Liver (tissue), 8 donors: ENCODE measurements at regions not wholly inside any gene's neighbourhood (a gene's known extent, or its start where the extent isn't known, plus 50 kb on each side); places are given as distances from the start of the nearest gene placed in this dataset.

Experiments used
- DNase-seq: peaks from one replicate; pipeline ENCODE4 v3.0.0-alpha.2; 2017; ENCODE audit warnings: low spot score
- H3K27ac ChIP-seq, 2 donors: one replicate each; pipeline ENCODE4 v1.7.0; 2013; ENCODE audit warnings: inconsistent platforms in 2 of 2, low read length in 2 of 2, control low read depth in 1 of 2, low read depth in 1 of 2, mild to moderate bottlenecking in 1 of 2
- H3K27me3 ChIP-seq, 4 donors: one replicate each; pipeline versions ENCODE4 v1.6.1 to v1.7.0; 2013; ENCODE audit warnings: low read length in 3 of 4, inconsistent platforms in 1 of 4, mild to moderate bottlenecking in 1 of 4, moderate library complexity in 1 of 4; ENCODE audit not compliant: control insufficient read depth in 4 of 4, insufficient read depth in 4 of 4
- H3K36me3 ChIP-seq, 4 donors: one replicate each; pipeline versions ENCODE4 v1.6.1 to v1.7.0; 2013; ENCODE audit warnings: low read length in 3 of 4, mild to moderate bottlenecking in 3 of 4, low read depth in 1 of 4, moderate library complexity in 1 of 4; ENCODE audit not compliant: control insufficient read depth in 4 of 4, insufficient read depth in 3 of 4
- H3K4me1 ChIP-seq, 4 donors: one replicate each; pipeline versions ENCODE4 v1.6.1 to v1.7.0; 2013; ENCODE audit warnings: low read length in 3 of 4, mild to moderate bottlenecking in 3 of 4, moderate library complexity in 1 of 4; ENCODE audit not compliant: control insufficient read depth in 4 of 4, insufficient read depth in 4 of 4
- H3K4me3 ChIP-seq, 3 donors: one replicate each; pipeline versions ENCODE4 v1.6.1 to v1.7.0; 2013; ENCODE audit warnings: low read length in 3 of 3, control low read depth in 1 of 3, low read depth in 1 of 3, mild to moderate bottlenecking in 1 of 3
- H3K9ac ChIP-seq, 2 donors: one replicate each; pipeline ENCODE4 v1.7.0; 2013; ENCODE audit warnings: low read length in 2 of 2, mild to moderate bottlenecking in 2 of 2, moderate library complexity in 2 of 2, control low read depth in 1 of 2, low read depth in 1 of 2
- H3K9me3 ChIP-seq, 4 donors: one replicate each; pipeline versions ENCODE4 v1.6.1 to v1.7.0; 2013; ENCODE audit warnings: low read length in 3 of 4; ENCODE audit not compliant: control insufficient read depth in 4 of 4
- EGR1 ChIP-seq, 2 donors: IDR thresholded peaks; 2 replicates each; pipeline ENCODE4 v1.6.1; 2016 to 2018; ENCODE audit warnings: antibody characterized with exemption in 2 of 2, low read depth in 2 of 2
- FOXA1 ChIP-seq: IDR thresholded peaks from 2 replicates; pipeline ENCODE4 v1.6.1; 2016; ENCODE audit warnings: antibody characterized with exemption
- FOXA2 ChIP-seq: IDR thresholded peaks from 2 replicates; pipeline ENCODE4 v1.6.1; 2016; ENCODE audit warnings: antibody characterized with exemption
- GABPA ChIP-seq, 2 donors: IDR thresholded peaks in 1 of 2; conservative IDR thresholded peaks in 1 of 2; 2 replicates each; pipeline ENCODE4 v1.6.1; 2016; ENCODE audit warnings: antibody characterized with exemption in 2 of 2, mild to moderate bottlenecking in 1 of 2, moderate library complexity in 1 of 2
- HNF4A ChIP-seq, 2 donors: conservative IDR thresholded peaks; 2 replicates each; pipeline ENCODE4 v1.6.1; 2016; ENCODE audit warnings: antibody characterized with exemption in 2 of 2, mild to moderate bottlenecking in 2 of 2
- HNF4G ChIP-seq: IDR thresholded peaks from 2 replicates; pipeline ENCODE4 v1.6.1; 2016; ENCODE audit warnings: antibody characterized with exemption
- JUND ChIP-seq, 2 donors: IDR thresholded peaks; 2 replicates each; pipeline ENCODE4 v1.6.1; 2016; ENCODE audit warnings: antibody characterized with exemption in 2 of 2
- NR2F2 ChIP-seq: IDR thresholded peaks from 2 replicates; pipeline ENCODE4 v1.6.1; 2016; ENCODE audit warnings: antibody characterized with exemption
- RAD21 ChIP-seq, 2 donors: IDR thresholded peaks; 2 replicates each; pipeline ENCODE4 v1.6.1; 2016; ENCODE audit warnings: antibody characterized with exemption in 2 of 2, mild to moderate bottlenecking in 2 of 2
- RXRA ChIP-seq, 2 donors: IDR thresholded peaks; 2 replicates each; pipeline ENCODE4 v1.6.1; 2017 to 2018; ENCODE audit warnings: antibody characterized with exemption in 2 of 2, mild to moderate bottlenecking in 1 of 2
- SP1 ChIP-seq: IDR thresholded peaks from 2 replicates; pipeline ENCODE4 v1.6.1; 2018; ENCODE audit warnings: antibody characterized with exemption, mild to moderate bottlenecking
- TAF1 ChIP-seq: conservative IDR thresholded peaks from 2 replicates; pipeline ENCODE4 v1.6.1; 2016; ENCODE audit warnings: antibody characterized with exemption, mild to moderate bottlenecking
- YY1 ChIP-seq: IDR thresholded peaks from 2 replicates; pipeline ENCODE4 v1.6.1; 2016; ENCODE audit warnings: antibody characterized with exemption, mild to moderate bottlenecking
- WGBS: extraction: QIAGEN DNeasy Blood & Tissue Kit; methylation state at CpG from one replicate; pipeline ENCODE4 v1.1.7; 2013; 5-methylcytosine and 5-hydroxymethylcytosine counted together
- TF ChIP-seq, protein P1 (sequence below): fragments of 150-350 bp; IDR thresholded peaks from 2 replicates; pipeline ENCODE4 v1.5.1; 2017; ENCODE audit warnings: improper control_type of control experiment, low read depth, low read length; ENCODE audit not compliant: missing input control
- TF ChIP-seq, protein P2 (sequence below): IDR thresholded peaks from 2 replicates; pipeline ENCODE4 v1.6.1; 2016; ENCODE audit warnings: antibody characterized with exemption, mild to moderate bottlenecking
- TF ChIP-seq, protein P3 (sequence below): IDR thresholded peaks from 2 replicates; pipeline ENCODE4 v1.6.1; 2016; ENCODE audit warnings: antibody characterized with exemption
- TF ChIP-seq, protein P4 (sequence below): IDR thresholded peaks from 2 replicates; pipeline ENCODE4 v1.6.1; 2016; ENCODE audit warnings: antibody characterized with exemption
- TF ChIP-seq, protein P5 (sequence below): IDR thresholded peaks from 2 replicates; pipeline ENCODE4 v1.6.1; 2016; ENCODE audit warnings: antibody characterized with exemption
- donor health status: healthy.
- donor health status: healthy.
- donor health status: healthy.
- donor health status: healthy.
- donor health status: healthy.

DNA sequence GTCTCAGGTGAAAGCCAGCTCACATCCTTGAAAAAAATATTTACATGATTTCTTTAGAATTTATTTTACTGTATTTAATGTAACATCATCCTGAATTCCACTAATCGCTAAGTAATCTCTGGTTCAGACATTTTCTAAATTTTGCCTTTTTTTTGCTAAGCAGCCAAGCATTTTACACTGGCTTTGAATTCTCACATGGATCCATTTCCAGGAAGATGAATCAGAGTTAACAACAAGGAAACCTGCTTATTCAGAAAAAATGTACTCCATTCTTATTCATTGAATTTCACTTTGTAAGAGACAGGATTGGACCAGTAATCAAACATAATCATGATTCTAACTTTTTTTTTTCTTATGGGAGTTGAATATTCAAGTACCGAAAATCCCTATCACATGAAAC lies 1785.1 kb upstream of the FLRT2 start:
- TF ChIP-seq GABPA (IDR thresholded peaks at IDR 0.05 in 1 of 2, conservative IDR thresholded peaks at IDR 0.05 in 1 of 2) (no peak), SP1 (no peak), TAF1 (no peak), NR2F2 (no peak), YY1 (no peak), RAD21 (IDR thresholded peaks at IDR 0.05) (no peak), EGR1 (IDR thresholded peaks at IDR 0.05; ENCODE audit: low read depth in 2 of 2) (no peak), HNF4G (no peak), RXRA (IDR thresholded peaks at IDR 0.05) (no peak), HNF4A (conservative IDR thresholded peaks at IDR 0.05) (no peak), FOXA2 (no peak), FOXA1 (no peak)
- TF ChIP-seq, protein P1, sequence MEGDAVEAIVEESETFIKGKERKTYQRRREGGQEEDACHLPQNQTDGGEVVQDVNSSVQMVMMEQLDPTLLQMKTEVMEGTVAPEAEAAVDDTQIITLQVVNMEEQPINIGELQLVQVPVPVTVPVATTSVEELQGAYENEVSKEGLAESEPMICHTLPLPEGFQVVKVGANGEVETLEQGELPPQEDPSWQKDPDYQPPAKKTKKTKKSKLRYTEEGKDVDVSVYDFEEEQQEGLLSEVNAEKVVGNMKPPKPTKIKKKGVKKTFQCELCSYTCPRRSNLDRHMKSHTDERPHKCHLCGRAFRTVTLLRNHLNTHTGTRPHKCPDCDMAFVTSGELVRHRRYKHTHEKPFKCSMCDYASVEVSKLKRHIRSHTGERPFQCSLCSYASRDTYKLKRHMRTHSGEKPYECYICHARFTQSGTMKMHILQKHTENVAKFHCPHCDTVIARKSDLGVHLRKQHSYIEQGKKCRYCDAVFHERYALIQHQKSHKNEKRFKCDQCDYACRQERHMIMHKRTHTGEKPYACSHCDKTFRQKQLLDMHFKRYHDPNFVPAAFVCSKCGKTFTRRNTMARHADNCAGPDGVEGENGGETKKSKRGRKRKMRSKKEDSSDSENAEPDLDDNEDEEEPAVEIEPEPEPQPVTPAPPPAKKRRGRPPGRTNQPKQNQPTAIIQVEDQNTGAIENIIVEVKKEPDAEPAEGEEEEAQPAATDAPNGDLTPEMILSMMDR, result no peak
- TF ChIP-seq, protein P2, sequence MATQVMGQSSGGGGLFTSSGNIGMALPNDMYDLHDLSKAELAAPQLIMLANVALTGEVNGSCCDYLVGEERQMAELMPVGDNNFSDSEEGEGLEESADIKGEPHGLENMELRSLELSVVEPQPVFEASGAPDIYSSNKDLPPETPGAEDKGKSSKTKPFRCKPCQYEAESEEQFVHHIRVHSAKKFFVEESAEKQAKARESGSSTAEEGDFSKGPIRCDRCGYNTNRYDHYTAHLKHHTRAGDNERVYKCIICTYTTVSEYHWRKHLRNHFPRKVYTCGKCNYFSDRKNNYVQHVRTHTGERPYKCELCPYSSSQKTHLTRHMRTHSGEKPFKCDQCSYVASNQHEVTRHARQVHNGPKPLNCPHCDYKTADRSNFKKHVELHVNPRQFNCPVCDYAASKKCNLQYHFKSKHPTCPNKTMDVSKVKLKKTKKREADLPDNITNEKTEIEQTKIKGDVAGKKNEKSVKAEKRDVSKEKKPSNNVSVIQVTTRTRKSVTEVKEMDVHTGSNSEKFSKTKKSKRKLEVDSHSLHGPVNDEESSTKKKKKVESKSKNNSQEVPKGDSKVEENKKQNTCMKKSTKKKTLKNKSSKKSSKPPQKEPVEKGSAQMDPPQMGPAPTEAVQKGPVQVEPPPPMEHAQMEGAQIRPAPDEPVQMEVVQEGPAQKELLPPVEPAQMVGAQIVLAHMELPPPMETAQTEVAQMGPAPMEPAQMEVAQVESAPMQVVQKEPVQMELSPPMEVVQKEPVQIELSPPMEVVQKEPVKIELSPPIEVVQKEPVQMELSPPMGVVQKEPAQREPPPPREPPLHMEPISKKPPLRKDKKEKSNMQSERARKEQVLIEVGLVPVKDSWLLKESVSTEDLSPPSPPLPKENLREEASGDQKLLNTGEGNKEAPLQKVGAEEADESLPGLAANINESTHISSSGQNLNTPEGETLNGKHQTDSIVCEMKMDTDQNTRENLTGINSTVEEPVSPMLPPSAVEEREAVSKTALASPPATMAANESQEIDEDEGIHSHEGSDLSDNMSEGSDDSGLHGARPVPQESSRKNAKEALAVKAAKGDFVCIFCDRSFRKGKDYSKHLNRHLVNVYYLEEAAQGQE, result no peak
- TF ChIP-seq, protein P3, sequence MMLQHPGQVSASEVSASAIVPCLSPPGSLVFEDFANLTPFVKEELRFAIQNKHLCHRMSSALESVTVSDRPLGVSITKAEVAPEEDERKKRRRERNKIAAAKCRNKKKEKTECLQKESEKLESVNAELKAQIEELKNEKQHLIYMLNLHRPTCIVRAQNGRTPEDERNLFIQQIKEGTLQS, result no peak
- TF ChIP-seq, protein P4, sequence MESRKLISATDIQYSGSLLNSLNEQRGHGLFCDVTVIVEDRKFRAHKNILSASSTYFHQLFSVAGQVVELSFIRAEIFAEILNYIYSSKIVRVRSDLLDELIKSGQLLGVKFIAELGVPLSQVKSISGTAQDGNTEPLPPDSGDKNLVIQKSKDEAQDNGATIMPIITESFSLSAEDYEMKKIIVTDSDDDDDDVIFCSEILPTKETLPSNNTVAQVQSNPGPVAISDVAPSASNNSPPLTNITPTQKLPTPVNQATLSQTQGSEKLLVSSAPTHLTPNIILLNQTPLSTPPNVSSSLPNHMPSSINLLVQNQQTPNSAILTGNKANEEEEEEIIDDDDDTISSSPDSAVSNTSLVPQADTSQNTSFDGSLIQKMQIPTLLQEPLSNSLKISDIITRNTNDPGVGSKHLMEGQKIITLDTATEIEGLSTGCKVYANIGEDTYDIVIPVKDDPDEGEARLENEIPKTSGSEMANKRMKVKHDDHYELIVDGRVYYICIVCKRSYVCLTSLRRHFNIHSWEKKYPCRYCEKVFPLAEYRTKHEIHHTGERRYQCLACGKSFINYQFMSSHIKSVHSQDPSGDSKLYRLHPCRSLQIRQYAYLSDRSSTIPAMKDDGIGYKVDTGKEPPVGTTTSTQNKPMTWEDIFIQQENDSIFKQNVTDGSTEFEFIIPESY, result no peak
- no peaks in the 10 kb centered on the region for H3K36me3 ChIP-seq
- WGBS, result 79% methylated on average over 2 of the region's 2 CpGs
- H3K27me3 ChIP-seq, result no peaks in the 10 kb centered on the region
- no peak overlapping the region for H3K4me3 ChIP-seq
- H3K9ac ChIP-seq, result no peak overlapping the region
- no peak for DNase-seq
- no peak overlapping the region for H3K27ac ChIP-seq
- H3K9me3 ChIP-seq, result no peaks in the 10 kb centered on the region
- no peaks in the 10 kb centered on the region for H3K4me1 ChIP-seq

DNA sequence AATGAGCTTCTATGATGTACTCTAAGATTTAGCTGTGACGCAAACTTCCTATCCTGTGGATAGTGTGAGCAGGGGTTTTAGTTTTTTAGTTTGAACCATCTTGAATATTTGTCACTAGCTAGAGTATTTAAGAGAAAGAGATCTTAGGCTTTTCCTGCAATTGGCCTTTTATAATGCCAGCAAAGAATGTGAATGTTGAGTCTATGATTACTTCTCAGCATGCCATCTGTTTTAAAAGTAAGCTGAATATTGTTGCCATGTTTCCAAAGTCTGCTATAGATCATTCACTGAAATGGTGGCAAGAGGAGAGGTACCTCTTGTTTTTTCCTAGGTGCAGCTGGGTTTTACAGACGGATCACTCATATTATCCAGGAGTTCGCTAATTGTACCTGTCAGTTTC lies 1783.6 kb upstream of the FLRT2 start:
- no peaks in the 10 kb centered on the region for H3K27me3 ChIP-seq
- DNase-seq, result no peak
- H3K27ac ChIP-seq, result no peak overlapping the region
- H3K9ac ChIP-seq, result no peak overlapping the region
- no peak overlapping the region for H3K4me3 ChIP-seq
- no peaks in the 10 kb centered on the region for H3K9me3 ChIP-seq
- H3K4me1 ChIP-seq, result no peaks in the 10 kb centered on the region
- 83% methylated on average over 3 of the region's 3 CpGs for WGBS
- no peaks in the 10 kb centered on the region for H3K36me3 ChIP-seq
- TF ChIP-seq JUND (IDR thresholded peaks at IDR 0.05), result no peak
- no peak for TF ChIP-seq SP1
- TF ChIP-seq, protein P5, sequence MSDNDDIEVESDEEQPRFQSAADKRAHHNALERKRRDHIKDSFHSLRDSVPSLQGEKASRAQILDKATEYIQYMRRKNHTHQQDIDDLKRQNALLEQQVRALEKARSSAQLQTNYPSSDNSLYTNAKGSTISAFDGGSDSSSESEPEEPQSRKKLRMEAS, result no peak
- TF ChIP-seq YY1, result no peak
- TF ChIP-seq TAF1, result no peak
- TF ChIP-seq RXRA (IDR thresholded peaks at IDR 0.05), result no peak
- TF ChIP-seq, protein P1, result no peak
- TF ChIP-seq NR2F2, result no peak
- no peak for TF ChIP-seq FOXA2
- no peak for TF ChIP-seq FOXA1
- TF ChIP-seq HNF4G, result no peak
- TF ChIP-seq, protein P3, result no peak
- TF ChIP-seq, protein P2, result no peak
- TF ChIP-seq EGR1 (IDR thresholded peaks at IDR 0.05; ENCODE audit: low read depth in 2 of 2), result no peak
